ENCODE measurements at regions not wholly inside any gene's neighbourhood (a gene's known extent, or its start where the extent isn't known, plus 50 kb on each side); places are given as distances from the start of the nearest gene placed in this dataset.

DNA sequence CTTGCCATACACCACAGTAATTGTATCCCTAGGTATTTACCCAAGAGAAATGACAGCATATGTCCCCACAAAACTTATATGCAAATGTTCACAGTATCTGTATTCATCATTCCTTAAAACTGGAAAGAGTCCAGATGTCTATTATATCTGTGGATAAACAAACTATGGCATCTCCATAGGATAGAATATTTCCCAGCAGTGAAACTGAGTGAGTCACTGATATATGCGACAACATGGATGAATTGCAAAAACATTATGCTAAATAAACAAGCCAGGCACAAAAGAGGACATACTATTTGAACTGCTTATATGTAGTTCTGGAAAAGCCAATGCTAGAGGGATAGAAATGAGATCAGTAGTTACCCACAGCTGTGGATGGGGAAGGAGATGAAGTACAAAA lies 359.4 kb upstream of the DSEL start:
- no peak for TF ChIP-seq SUZ12 (IDR thresholded peaks at IDR 0.05; ENCODE audit: low read length)
- no peak for TF ChIP-seq YY1 (IDR thresholded peaks at IDR 0.05; ENCODE audit: low read depth, low read length)
- TF ChIP-seq CHD2 (IDR thresholded peaks at IDR 0.05; ENCODE audit: low read length): no peak
- no peak for TF ChIP-seq JUN (IDR thresholded peaks at IDR 0.05; ENCODE audit: low read depth, low read length)
- TF ChIP-seq RBBP5 (IDR thresholded peaks at IDR 0.05; ENCODE audit: borderline replicate concordance, low read depth, low read length): no peak
- TF ChIP-seq, protein P1, sequence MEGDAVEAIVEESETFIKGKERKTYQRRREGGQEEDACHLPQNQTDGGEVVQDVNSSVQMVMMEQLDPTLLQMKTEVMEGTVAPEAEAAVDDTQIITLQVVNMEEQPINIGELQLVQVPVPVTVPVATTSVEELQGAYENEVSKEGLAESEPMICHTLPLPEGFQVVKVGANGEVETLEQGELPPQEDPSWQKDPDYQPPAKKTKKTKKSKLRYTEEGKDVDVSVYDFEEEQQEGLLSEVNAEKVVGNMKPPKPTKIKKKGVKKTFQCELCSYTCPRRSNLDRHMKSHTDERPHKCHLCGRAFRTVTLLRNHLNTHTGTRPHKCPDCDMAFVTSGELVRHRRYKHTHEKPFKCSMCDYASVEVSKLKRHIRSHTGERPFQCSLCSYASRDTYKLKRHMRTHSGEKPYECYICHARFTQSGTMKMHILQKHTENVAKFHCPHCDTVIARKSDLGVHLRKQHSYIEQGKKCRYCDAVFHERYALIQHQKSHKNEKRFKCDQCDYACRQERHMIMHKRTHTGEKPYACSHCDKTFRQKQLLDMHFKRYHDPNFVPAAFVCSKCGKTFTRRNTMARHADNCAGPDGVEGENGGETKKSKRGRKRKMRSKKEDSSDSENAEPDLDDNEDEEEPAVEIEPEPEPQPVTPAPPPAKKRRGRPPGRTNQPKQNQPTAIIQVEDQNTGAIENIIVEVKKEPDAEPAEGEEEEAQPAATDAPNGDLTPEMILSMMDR (IDR thresholded peaks at IDR 0.05; ENCODE audit: control extremely low read depth in 1 of 3, insufficient read depth in 1 of 3, low read depth in 1 of 3, low read length in 3 of 3): no peak
- no peak for TF ChIP-seq SIX5 (IDR thresholded peaks at IDR 0.05; ENCODE audit: low read depth, low read length)
- TF ChIP-seq TBP (IDR thresholded peaks at IDR 0.05; ENCODE audit: low read depth, low read length): no peak
- no peak for TF ChIP-seq POLR2A (IDR thresholded peaks at IDR 0.05; ENCODE audit: control extremely low read depth in 1 of 2, low read depth in 2 of 2, low read length in 2 of 2)
